H9 (cell line): ENCODE measurements at regions not wholly inside any gene's neighbourhood (a gene's known extent, or its start where the extent isn't known, plus 50 kb on each side); places are given as distances from the start of the nearest gene placed in this dataset.

Experiments
- DNase-seq: peaks from one replicate; pipeline ENCODE4 v3.0.0-alpha.2; 2017
- H2AFZ ChIP-seq: one replicate; pipeline ENCODE4 v1.6.1; 2013; ENCODE audit warnings: mild to moderate bottlenecking, low read length, control low read depth, moderate library complexity
- H2AK5ac ChIP-seq: 2 replicates; pipeline ENCODE4 v1.6.1; 2013; ENCODE audit warnings: low read length, control low read depth, mixed read lengths; ENCODE audit not compliant: insufficient read length
- H2BK120ac ChIP-seq: one replicate; pipeline ENCODE4 v1.6.1; 2013; ENCODE audit warnings: low read depth, mild to moderate bottlenecking, low read length, control low read depth, inconsistent platforms; ENCODE audit not compliant: poor library complexity, severe bottlenecking
- H2BK12ac ChIP-seq: 2 replicates; pipeline ENCODE4 v1.6.1; 2013; ENCODE audit warnings: low read length, control low read depth, mixed read lengths, low read depth; ENCODE audit not compliant: insufficient read length
- H2BK15ac ChIP-seq: 2 replicates; pipeline ENCODE4 v1.6.1; 2013; ENCODE audit warnings: low read depth, low read length, control low read depth
- H2BK20ac ChIP-seq: one replicate; pipeline ENCODE4 v1.6.1; 2013; ENCODE audit warnings: low read depth, mild to moderate bottlenecking, low read length, control low read depth, inconsistent platforms; ENCODE audit not compliant: poor library complexity, severe bottlenecking
- H2BK5ac ChIP-seq: 2 replicates; pipeline ENCODE4 v1.6.1; 2013; ENCODE audit warnings: low read length, control low read depth, mixed read lengths; ENCODE audit not compliant: insufficient read length
- H3K14ac ChIP-seq: 2 replicates; pipeline ENCODE4 v1.6.1; 2013; ENCODE audit warnings: low read length, control low read depth; ENCODE audit not compliant: insufficient read depth
- H3K18ac ChIP-seq: 2 replicates; pipeline ENCODE4 v1.6.1; 2013; ENCODE audit warnings: low read depth, mild to moderate bottlenecking, mixed read lengths, low read length, control low read depth; ENCODE audit not compliant: insufficient read length
- H3K23ac ChIP-seq: 2 replicates; pipeline ENCODE4 v1.6.1; 2013; ENCODE audit warnings: low read length, control low read depth, mixed read lengths, low read depth; ENCODE audit not compliant: insufficient read length
- H3K23me2 ChIP-seq: 2 replicates; pipeline ENCODE4 v1.6.1; 2013; ENCODE audit warnings: low read depth, mild to moderate bottlenecking, mixed read lengths, low read length, control low read depth; ENCODE audit not compliant: insufficient read length, poor library complexity, severe bottlenecking
- H3K27ac ChIP-seq: 2 replicates; pipeline ENCODE4 v1.5.1; 2013; ENCODE audit warnings: low read length, control low read depth, mixed read lengths, low read depth; ENCODE audit not compliant: insufficient read length
- H3K27me3 ChIP-seq: 2 replicates; pipeline ENCODE4 v1.6.1; 2013; ENCODE audit warnings: low read length, control low read depth, inconsistent platforms; ENCODE audit not compliant: insufficient read depth
- H3K4ac ChIP-seq: 2 replicates; pipeline ENCODE4 v1.6.1; 2013; ENCODE audit warnings: low read depth, mild to moderate bottlenecking, control low read depth, inconsistent platforms, low read length, moderate library complexity
- H3K4me1 ChIP-seq: 2 replicates; pipeline ENCODE4 v1.6.1; 2013; ENCODE audit warnings: low read length, control low read depth, inconsistent platforms; ENCODE audit not compliant: insufficient read depth
- H3K4me2 ChIP-seq: 2 replicates; pipeline ENCODE4 v1.6.1; 2013; ENCODE audit warnings: low read length, control low read depth, mixed read lengths; ENCODE audit not compliant: insufficient read length, insufficient read depth
- H3K56ac ChIP-seq: 2 replicates; pipeline ENCODE4 v1.6.1; 2013; ENCODE audit warnings: low read depth, mild to moderate bottlenecking, mixed read lengths, low read length, control low read depth; ENCODE audit not compliant: insufficient read length
- H3K79me1 ChIP-seq: 2 replicates; pipeline ENCODE4 v1.6.1; 2013; ENCODE audit warnings: low read depth, mild to moderate bottlenecking, moderate library complexity, low read length, control low read depth, inconsistent platforms; ENCODE audit not compliant: insufficient read depth, poor library complexity, severe bottlenecking
- H3K79me2 ChIP-seq: 2 replicates; pipeline ENCODE4 v1.6.1; 2013; ENCODE audit warnings: low read length, control low read depth, inconsistent platforms; ENCODE audit not compliant: insufficient read depth
- H3K9ac ChIP-seq: 2 replicates; pipeline ENCODE4 v1.6.1; 2013; ENCODE audit warnings: low read length, control low read depth, mixed read lengths; ENCODE audit not compliant: insufficient read length; ENCODE audit errors: extremely low read depth
- H3K9me3 ChIP-seq: one replicate; pipeline ENCODE4 v1.6.1; 2013; ENCODE audit warnings: low read depth, low read length, inconsistent platforms; ENCODE audit not compliant: control insufficient read depth
- H3T11ph ChIP-seq: one replicate; pipeline ENCODE4 v1.6.1; 2013; ENCODE audit warnings: mild to moderate bottlenecking, low read length, control low read depth, inconsistent platforms
- H4K20me1 ChIP-seq: one replicate; pipeline ENCODE4 v1.6.1; 2013; ENCODE audit not compliant: control insufficient read depth, insufficient read length, insufficient read depth
- H4K5ac ChIP-seq: 2 replicates; pipeline ENCODE4 v1.6.1; 2013; ENCODE audit warnings: low read depth, mild to moderate bottlenecking, mixed read lengths, low read length, control low read depth; ENCODE audit not compliant: insufficient read length
- H4K8ac ChIP-seq: replicated peaks from 2 replicates; pipeline ENCODE4 v1.6.1; 2013; ENCODE audit warnings: low read length, control low read depth, mixed read lengths, low read depth; ENCODE audit not compliant: insufficient read length
- H4K91ac ChIP-seq: 2 replicates; pipeline ENCODE4 v1.6.1; 2013; ENCODE audit warnings: low read depth, mild to moderate bottlenecking, moderate library complexity, mixed read lengths, low read length, control low read depth; ENCODE audit not compliant: insufficient read length
- H3K27ac Mint-ChIP-seq, 3 experiments: 2 replicates in 2 of 3; 3 replicates in 1 of 3; pipeline ENCODE4 v1.8.0; 2020 to 2021; ENCODE audit warnings: mixed read lengths in 3 of 3, mild to moderate bottlenecking in 1 of 3, moderate library complexity in 1 of 3
- H3K27me3 Mint-ChIP-seq: 2 replicates; pipeline ENCODE4 v1.8.0; 2021; ENCODE audit warnings: low read depth, mild to moderate bottlenecking, moderate library complexity, mixed read lengths
- H3K36me3 Mint-ChIP-seq, 3 experiments: 2 replicates in 2 of 3; 3 replicates in 1 of 3; pipeline ENCODE4 v1.8.0; 2020 to 2021; ENCODE audit warnings: low read depth in 3 of 3, mixed read lengths in 3 of 3; ENCODE audit not compliant: insufficient read depth in 1 of 3
- H3K4me1 Mint-ChIP-seq, 2 experiments: 2 replicates each; pipeline ENCODE4 v1.8.0; 2020; ENCODE audit warnings: mixed read lengths in 2 of 2
- H3K4me3 Mint-ChIP-seq, 2 experiments: 2 replicates in 1 of 2; 3 replicates in 1 of 2; pipeline ENCODE4 v1.8.0; 2020 to 2021; ENCODE audit warnings: mild to moderate bottlenecking in 2 of 2, mixed read lengths in 2 of 2, moderate library complexity in 1 of 2
- H3K9me3 Mint-ChIP-seq, 2 experiments: 2 replicates in 1 of 2; 3 replicates in 1 of 2; pipeline ENCODE4 v1.8.0; 2020; ENCODE audit warnings: mild to moderate bottlenecking in 2 of 2, mixed read lengths in 2 of 2, moderate library complexity in 1 of 2
- CTCF ChIP-seq: fragments of 200-600 bp; sonication (generic); conservative IDR thresholded peaks from 3 replicates; pipeline ENCODE4 v1.8.0; 2021; ENCODE audit warnings: antibody characterized with exemption, mild to moderate bottlenecking
- WGBS: extraction: QIAGEN DNeasy Blood & Tissue Kit; methylation state at CpG from one replicate; pipeline ENCODE4 v1.1.7; 2013; ENCODE audit warnings: missing lambda C conversion rate, low lambda C conversion rate, mixed read lengths; ENCODE audit not compliant: insufficient read length; ENCODE audit errors: extremely low coverage; 5-methylcytosine and 5-hydroxymethylcytosine counted together

GRCh38 chr6:170463101-170463721, 89.9 kb downstream of the PSMB1 start:
- Histone ChIP-seq H3K9me3 (peaks cover 13% of the 10 kb centered on the region), H3K79me1 (no peaks in the 10 kb centered on the region), H3K23ac (no peak overlapping the region), H3K79me2 (no peaks in the 10 kb centered on the region), H3K4ac (no peak overlapping the region), H3K4me2 (no peak overlapping the region), H2BK12ac (no peak overlapping the region), H2BK15ac (no peak overlapping the region), H4K91ac (no peak overlapping the region), H3K4me1 (no peaks in the 10 kb centered on the region), H3K27ac (no peak overlapping the region), H2BK5ac (no peak overlapping the region), H3K14ac (peak overlapping the region; percentile 59; the same call in 1 of the 2 replicates), H4K20me1 (no peaks in the 10 kb centered on the region), H3T11ph (no peak overlapping the region), H4K8ac (no peak overlapping the region), H2BK20ac (no peak overlapping the region), H3K27me3 (no peaks in the 10 kb centered on the region), H4K5ac (no peak overlapping the region), H2BK120ac (no peak overlapping the region), H3K9ac (no peak overlapping the region), H3K56ac (no peak overlapping the region), H3K23me2 (no peaks in the 10 kb centered on the region), H2AFZ (no peak overlapping the region), H3K18ac (no peak overlapping the region), H2AK5ac (no peak overlapping the region)
- H3K9me3 Mint-ChIP-seq: peaks cover 11 to 12% of the 10 kb centered on the region in 2 experiments
- H3K27ac Mint-ChIP-seq: no peak overlapping the region
- no CpG with 5 or more reads among the region's 22 CpGs for WGBS
- peaks cover 3% of the 10 kb centered on the region in 2 experiments; a peak in 3 of 4 replicates for H3K4me1 Mint-ChIP-seq
- H3K4me3 Mint-ChIP-seq: no peak overlapping the region
- no peak for TF ChIP-seq CTCF
- DNase-seq: no peak
- peaks cover 4 to 12% (median 5%) of the 10 kb centered on the region in 3 experiments; a peak in 6 of 7 replicates for H3K36me3 Mint-ChIP-seq
- H3K27me3 Mint-ChIP-seq: peaks cover 7% of the 10 kb centered on the region
